H1 (cell line): ENCODE measurements at regions not wholly inside any gene's neighbourhood (a gene's known extent, or its start where the extent isn't known, plus 50 kb on each side); places are given as distances from the start of the nearest gene placed in this dataset.

Experiments
- CTCF ChIA-PET: fragments of 300-600 bp; sonication (Branson Sonifier 250); formaldehyde crosslinking; loops from one replicate; lab custom pipeline; 2021; ENCODE audit not compliant: partially characterized antibody; lab: Charles Lee
- POLR2A ChIA-PET: fragments of 300-600 bp; sonication (Branson Sonifier 250); formaldehyde crosslinking; loops from one replicate; lab custom pipeline; 2021; ENCODE audit warnings: inconsistent platforms; ENCODE audit not compliant: partially characterized antibody; lab: Charles Lee
- DNase-seq, 2 experiments: peaks; one replicate each; pipeline versions ENCODE4 v3.0.0 to v3.0.0-alpha.2; 2010 to 2022; ENCODE audit warnings: low spot score in 2 of 2, low read depth in 1 of 2, mixed read lengths in 1 of 2
- FAIRE-seq: peaks from 2 replicates; lab custom pipeline; 2011; peaks lifted over from hg19 to GRCh38; lab: Jason Lieb, UNC
- H2AFZ ChIP-seq: 2 replicates; pipeline ENCODE4 v1.8.1; 2012; ENCODE audit warnings: low read length, inconsistent platforms
- H2AK5ac ChIP-seq: 2 replicates; pipeline ENCODE4 v1.6.1; 2013; ENCODE audit warnings: low read depth, low read length
- H2BK120ac ChIP-seq: replicated peaks from 2 replicates; pipeline ENCODE3; 2013; ENCODE audit warnings: low read depth, low read length, inconsistent platforms
- H2BK12ac ChIP-seq: 2 replicates; pipeline ENCODE4 v1.6.1; 2013; ENCODE audit warnings: low read depth, low read length
- H2BK15ac ChIP-seq: 2 replicates; pipeline ENCODE4 v1.6.1; 2013; ENCODE audit warnings: low read length
- H2BK20ac ChIP-seq: 2 replicates; pipeline ENCODE4 v1.6.1; 2013; ENCODE audit warnings: low read length
- H2BK5ac ChIP-seq: 2 replicates; pipeline ENCODE4 v1.6.1; 2013; ENCODE audit warnings: low read depth, low read length
- H3K14ac ChIP-seq: 2 replicates; pipeline ENCODE4 v1.6.1; 2013; ENCODE audit warnings: inconsistent platforms; ENCODE audit not compliant: insufficient read length
- H3K18ac ChIP-seq: 2 replicates; pipeline ENCODE4 v1.6.1; 2013; ENCODE audit warnings: low read length; ENCODE audit errors: extremely low read depth
- H3K23ac ChIP-seq: 2 replicates; pipeline ENCODE4 v1.6.1; 2013; ENCODE audit warnings: inconsistent platforms; ENCODE audit not compliant: insufficient read length
- H3K23me2 ChIP-seq: 2 replicates; pipeline ENCODE4 v1.6.1; 2013; ENCODE audit warnings: low read depth, low read length
- H3K27ac ChIP-seq: 2 replicates; pipeline ENCODE4 v1.6.1; 2011; ENCODE audit warnings: low read depth, low read length, inconsistent platforms
- H3K27me3 ChIP-seq, 4 experiments: replicated peaks in 1 of 4; 1 replicate in 1 of 4; 2 replicates in 3 of 4; pipeline versions ENCODE4 v1.6.1 to v1.8.1; 2011 to 2013; ENCODE audit warnings: low read length in 3 of 4, mild to moderate bottlenecking in 3 of 4, inconsistent platforms in 2 of 4, mixed read lengths in 2 of 4, moderate library complexity in 1 of 4; ENCODE audit not compliant: control insufficient read depth in 3 of 4, insufficient read depth in 3 of 4; ENCODE audit errors: extremely low read depth in 1 of 4
- H3K36me3 ChIP-seq, 4 experiments: 2 replicates each; pipeline versions ENCODE4 v1.6.1 to v1.8.1; 2011 to 2013; ENCODE audit warnings: mild to moderate bottlenecking in 4 of 4, low read length in 3 of 4, moderate library complexity in 2 of 4, control low read depth in 1 of 4, inconsistent platforms in 1 of 4; ENCODE audit not compliant: insufficient read depth in 4 of 4, control insufficient read depth in 2 of 4
- H3K4ac ChIP-seq: replicated peaks from 2 replicates; pipeline ENCODE3; 2013; ENCODE audit warnings: low read length, low read depth, mixed read lengths, inconsistent platforms; ENCODE audit not compliant: insufficient read length
- H3K4me1 ChIP-seq, 4 experiments: replicated peaks in 1 of 4; 1 replicate in 1 of 4; 2 replicates in 3 of 4; pipeline versions ENCODE4 v1.6.1 to v1.8.1; 2011 to 2013; ENCODE audit warnings: low read length in 3 of 4, inconsistent platforms in 2 of 4, mixed read lengths in 1 of 4; ENCODE audit not compliant: insufficient read depth in 4 of 4, control insufficient read depth in 3 of 4
- H3K4me2 ChIP-seq, 2 experiments: 2 replicates each; pipeline versions ENCODE4 v1.6.1 to v1.8.1; 2011 to 2013; ENCODE audit warnings: low read depth in 2 of 2, low read length in 2 of 2, control low read depth in 1 of 2, inconsistent platforms in 1 of 2, mild to moderate bottlenecking in 1 of 2; ENCODE audit not compliant: insufficient read depth in 1 of 2
- H3K4me3 ChIP-seq, 4 experiments: fragments of 200-600, 300-600 bp in 1 of 4; sonication (generic), shearing (Covaris generic), sonication (Bioruptor Twin) in 1 of 4; 2 replicates each; pipeline versions ENCODE4 v1.5.1 to v1.8.1; 2011 to 2016; ENCODE audit warnings: low read length in 4 of 4, low read depth in 3 of 4, control low read depth in 2 of 4, inconsistent platforms in 2 of 4, mild to moderate bottlenecking in 2 of 4, mixed read lengths in 1 of 4, moderate library complexity in 1 of 4; ENCODE audit not compliant: insufficient read depth in 2 of 4; ENCODE audit errors: extremely low read depth in 1 of 4
- H3K56ac ChIP-seq: replicated peaks from 2 replicates; pipeline ENCODE3; 2013; ENCODE audit warnings: low read depth, mild to moderate bottlenecking, mixed read lengths, low read length, inconsistent platforms; ENCODE audit not compliant: insufficient read length
- H3K79me1 ChIP-seq: 2 replicates; pipeline ENCODE4 v1.6.1; 2013; ENCODE audit warnings: low read depth, low read length, control low read depth
- H3K79me2 ChIP-seq, 2 experiments: 2 replicates each; pipeline versions ENCODE4 v1.6.1 to v1.8.1; 2012 to 2013; ENCODE audit warnings: low read length in 2 of 2, mild to moderate bottlenecking in 2 of 2, inconsistent platforms in 1 of 2; ENCODE audit not compliant: insufficient read depth in 2 of 2, control insufficient read depth in 1 of 2
- H3K9ac ChIP-seq, 4 experiments: replicated peaks in 1 of 4; 1 replicate in 1 of 4; 2 replicates in 3 of 4; pipeline versions ENCODE4 v1.6.1 to v1.8.1; 2011 to 2013; ENCODE audit warnings: low read depth in 3 of 4, low read length in 3 of 4, control low read depth in 2 of 4, mild to moderate bottlenecking in 2 of 4, moderate library complexity in 2 of 4, inconsistent platforms in 1 of 4; ENCODE audit errors: extremely low read depth in 1 of 4
- H3K9me3 ChIP-seq, 2 experiments: 2 replicates each; pipeline versions ENCODE4 v1.6.1 to v1.8.1; 2012 to 2013; ENCODE audit warnings: mild to moderate bottlenecking in 2 of 2, moderate library complexity in 2 of 2, control low read depth in 1 of 2, inconsistent platforms in 1 of 2, low read depth in 1 of 2, low read length in 1 of 2, mixed read lengths in 1 of 2; ENCODE audit not compliant: insufficient read depth in 2 of 2
- H4K20me1 ChIP-seq, 2 experiments: replicated peaks in 1 of 2; 2 replicates each; pipeline versions ENCODE3 to v1.8.1; 2011 to 2013; ENCODE audit warnings: inconsistent platforms in 2 of 2, low read length in 2 of 2, mild to moderate bottlenecking in 1 of 2; ENCODE audit not compliant: insufficient read depth in 2 of 2, control insufficient read depth in 1 of 2
- H4K5ac ChIP-seq: 2 replicates; pipeline ENCODE4 v1.6.1; 2013; ENCODE audit warnings: low read length, low read depth, mixed read lengths, inconsistent platforms; ENCODE audit not compliant: insufficient read length
- H4K8ac ChIP-seq: 2 replicates; pipeline ENCODE4 v1.8.0; 2013; ENCODE audit warnings: mild to moderate bottlenecking, moderate library complexity, low read length, inconsistent platforms; ENCODE audit not compliant: insufficient read depth; ENCODE audit errors: extremely low read depth
- H4K91ac ChIP-seq: replicated peaks from 2 replicates; pipeline ENCODE3; 2013; ENCODE audit warnings: low read length, mixed read lengths, inconsistent platforms; ENCODE audit not compliant: insufficient read length
- CBX5 ChIP-seq: fragments of 300-800, 300-1000 bp; sonication (generic); IDR thresholded peaks from 2 replicates; pipeline ENCODE4 v1.7.1; 2016; ENCODE audit warnings: antibody characterized with exemption, low read length, low read depth
- RFX5 ChIP-seq: IDR thresholded peaks from 2 replicates; pipeline ENCODE4 v1.6.1; 2011; ENCODE audit warnings: low read depth, low read length, improper control_type of control experiment, borderline replicate concordance
- WGBS, 2 experiments: shearing (Covaris generic) in 1 of 2; methylation state at CpG; one replicate each; pipeline versions ENCODE4 v1.1.6 to v1.1.7; 2013 to 2015; ENCODE audit warnings: low lambda C conversion rate in 2 of 2, mixed read lengths in 2 of 2, inconsistent platforms in 1 of 2, low coverage in 1 of 2, missing lambda C conversion rate in 1 of 2; ENCODE audit not compliant: insufficient replicate concordance in 2 of 2, insufficient coverage in 1 of 2, insufficient read length in 1 of 2; ENCODE audit errors: extremely low coverage in 1 of 2, missing lambda C conversion rate in 1 of 2; 5-methylcytosine and 5-hydroxymethylcytosine counted together

DNA sequence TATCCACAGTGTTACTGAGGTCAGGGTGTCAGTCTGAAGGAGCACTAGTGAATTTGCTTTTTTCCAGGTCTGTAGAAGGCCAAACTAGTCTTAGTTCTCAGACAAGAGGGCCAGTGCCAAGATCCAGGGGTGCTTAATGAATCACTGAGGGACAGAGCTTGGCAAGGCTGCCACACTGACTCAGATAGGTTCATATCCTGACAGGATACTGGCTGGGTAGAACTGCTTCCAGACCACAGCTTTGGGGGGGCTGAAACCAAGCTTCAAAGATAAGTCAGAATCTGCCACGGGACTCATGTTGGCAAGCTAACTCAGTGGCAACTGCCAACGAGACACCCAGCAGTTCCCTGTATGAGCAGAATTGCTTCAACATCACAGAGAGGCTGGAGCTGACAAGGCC lies 1125.4 kb downstream of the EFNA5 start:
- 93% methylated on average over 2 of the region's 2 CpGs; no CpG with 5 or more reads in 1 of the 2 experiments for WGBS, 2 experiments
- Histone ChIP-seq H2BK120ac (no peak overlapping the region), H4K91ac (no peak overlapping the region), H3K36me3 (no peaks in the 10 kb centered on the region), H2AFZ (no peak overlapping the region), H3K14ac (no peak overlapping the region), H4K8ac (no peak overlapping the region), H3K79me2 (no peaks in the 10 kb centered on the region), H2AK5ac (no peak overlapping the region), H3K4me3 (no peak overlapping the region), H2BK12ac (no peak overlapping the region), H3K4me2 (no peak overlapping the region), H3K18ac (no peak overlapping the region), H3K9ac (no peak overlapping the region), H3K56ac (no peak overlapping the region), H4K20me1 (no peaks in the 10 kb centered on the region), H3K27ac (no peak overlapping the region), H4K5ac (no peak overlapping the region), H3K27me3 (no peaks in the 10 kb centered on the region), H3K23ac (no peak overlapping the region), H3K23me2 (no peaks in the 10 kb centered on the region), H2BK15ac (no peak overlapping the region), H3K4ac (no peak overlapping the region), H2BK5ac (no peak overlapping the region), H3K4me1 (no peaks in the 10 kb centered on the region), H3K9me3 (peaks cover 0 to 19% of the 10 kb centered on the region in 2 experiments; a peak in 2 of 4 replicates), H2BK20ac (no peak overlapping the region), H3K79me1 (no peaks in the 10 kb centered on the region)
- FAIRE-seq (no peak), DNase-seq (no peak)
- CTCF ChIA-PET = no interaction called here
- TF ChIP-seq RFX5 (no peak), CBX5 (no peak)
- POLR2A ChIA-PET = no interaction called here
